WTC11 (cell line): ENCODE measurements at regions not wholly inside any gene's neighbourhood (a gene's known extent, or its start where the extent isn't known, plus 50 kb on each side); places are given as distances from the start of the nearest gene placed in this dataset.

Source experiments
- ATAC-seq: fragments of 200-7000 bp; cut with Tn5 transposase; 2 replicates; pipeline ENCODE4 v1.10.0; 2021; ENCODE audit warnings: mild to moderate bottlenecking, moderate library complexity
- CTCF ChIA-PET: fragments of 300-600 bp; sonication (Branson Sonifier 250); formaldehyde crosslinking; loops from one replicate; lab custom pipeline; 2021; ENCODE audit warnings: antibody characterized with exemption; lab: Charles Lee
- POLR2A ChIA-PET: fragments of 350-600 bp; sonication (Branson Sonifier 250); formaldehyde crosslinking; loops from one replicate; lab custom pipeline; 2021; ENCODE audit warnings: antibody characterized with exemption; lab: Charles Lee
- DNase-seq: peaks from one replicate; pipeline ENCODE4 v3.0.0; 2021; ENCODE audit warnings: low spot score
- H3K27ac Mint-ChIP-seq: 2 replicates; pipeline ENCODE4 v1.8.0; 2021; ENCODE audit warnings: mixed read lengths
- H3K27me3 Mint-ChIP-seq: 2 replicates; pipeline ENCODE4 v1.8.0; 2021; ENCODE audit warnings: low read depth, mild to moderate bottlenecking, moderate library complexity, mixed read lengths
- H3K36me3 Mint-ChIP-seq: 2 replicates; pipeline ENCODE4 v1.8.0; 2021; ENCODE audit warnings: mixed read lengths
- H3K4me1 Mint-ChIP-seq: 2 replicates; pipeline ENCODE4 v1.8.0; 2022; ENCODE audit warnings: mixed read lengths
- H3K4me3 Mint-ChIP-seq: 2 replicates; pipeline ENCODE4 v1.8.0; 2021; ENCODE audit warnings: mild to moderate bottlenecking, moderate library complexity, mixed read lengths
- H3K9me3 Mint-ChIP-seq: 2 replicates; pipeline ENCODE4 v1.8.0; 2021; ENCODE audit warnings: mixed read lengths
- FOXK1 ChIP-seq: sonication (generic); formaldehyde crosslinking; IDR thresholded peaks from 2 replicates; pipeline ENCODE4 v1.8.0; 2022; ENCODE audit warnings: mild to moderate bottlenecking, moderate library complexity, missing genetic modification reagents
- IRF2 ChIP-seq: sonication (generic); formaldehyde crosslinking; IDR thresholded peaks from 2 replicates; pipeline ENCODE4 v1.8.0; 2022; ENCODE audit warnings: low read depth, missing genetic modification reagents, borderline replicate concordance
- MYBL2 ChIP-seq: sonication (generic); formaldehyde crosslinking; IDR thresholded peaks from 2 replicates; pipeline ENCODE4 v1.8.1; 2023; ENCODE audit warnings: mild to moderate bottlenecking, moderate library complexity, missing genetic modification reagents
- NFE2L1 ChIP-seq: sonication (generic); formaldehyde crosslinking; IDR thresholded peaks from 2 replicates; pipeline ENCODE4 v1.8.1; 2023; ENCODE audit warnings: missing genetic modification reagents
- NR3C1 ChIP-seq: sonication (generic); formaldehyde crosslinking; conservative IDR thresholded peaks from 2 replicates; pipeline ENCODE4 v1.8.1; 2023; ENCODE audit warnings: low read depth, mild to moderate bottlenecking, missing genetic modification reagents
- PRRX2 ChIP-seq: fragments of 250-450 bp; sonication (Bioruptor Pico); IDR thresholded peaks from 2 replicates; pipeline ENCODE4 v1.8.0; 2021; ENCODE audit warnings: mild to moderate bottlenecking
- RELA ChIP-seq: sonication (generic); formaldehyde crosslinking; IDR thresholded peaks from 2 replicates; pipeline ENCODE4 v1.8.1; 2022; ENCODE audit warnings: missing genetic modification reagents, mild to moderate bottlenecking, borderline replicate concordance
- SP1 ChIP-seq: sonication (generic); formaldehyde crosslinking; conservative IDR thresholded peaks from 2 replicates; pipeline ENCODE4 v1.8.1; 2022; ENCODE audit warnings: missing genetic modification reagents
- TEAD4 ChIP-seq: sonication (generic); formaldehyde crosslinking; IDR thresholded peaks from 2 replicates; pipeline ENCODE4 v1.8.0; 2022; ENCODE audit warnings: mild to moderate bottlenecking, missing genetic modification reagents
- TF ChIP-seq, protein P1 (sequence below): sonication (generic); formaldehyde crosslinking; IDR thresholded peaks from 2 replicates; pipeline ENCODE4 v1.8.1; 2023; ENCODE audit warnings: mild to moderate bottlenecking, missing genetic modification reagents
- TF ChIP-seq, protein P2 (sequence below): sonication (generic); formaldehyde crosslinking; IDR thresholded peaks from 2 replicates; pipeline ENCODE4 v1.8.1; 2022; ENCODE audit warnings: low read depth, missing genetic modification reagents, borderline replicate concordance
- TF ChIP-seq, protein P3 (sequence below): sonication (generic); formaldehyde crosslinking; IDR thresholded peaks from 2 replicates; pipeline ENCODE4 v1.8.0; 2023; ENCODE audit warnings: missing genetic modification reagents
- TF ChIP-seq, protein P4 (sequence below): sonication (generic); formaldehyde crosslinking; IDR thresholded peaks from 2 replicates; pipeline ENCODE4 v1.8.1; 2022; ENCODE audit warnings: missing genetic modification reagents, borderline replicate concordance
- TF ChIP-seq, protein P5 (sequence below): sonication (generic); formaldehyde crosslinking; IDR thresholded peaks from 2 replicates; pipeline ENCODE4 v1.8.1; 2023; ENCODE audit warnings: mild to moderate bottlenecking, missing genetic modification reagents
- TF ChIP-seq, protein P6 (sequence below): fragments of 250-450 bp; sonication (Bioruptor Pico); IDR thresholded peaks from 2 replicates; pipeline ENCODE4 v1.9.0; 2021; ENCODE audit warnings: mild to moderate bottlenecking
- TF ChIP-seq, protein P7 (sequence below): fragments of 250-450 bp; sonication (Bioruptor Pico); IDR thresholded peaks from 2 replicates; pipeline ENCODE4 v2.1.2; 2022; ENCODE audit warnings: mild to moderate bottlenecking, moderate library complexity

DNA sequence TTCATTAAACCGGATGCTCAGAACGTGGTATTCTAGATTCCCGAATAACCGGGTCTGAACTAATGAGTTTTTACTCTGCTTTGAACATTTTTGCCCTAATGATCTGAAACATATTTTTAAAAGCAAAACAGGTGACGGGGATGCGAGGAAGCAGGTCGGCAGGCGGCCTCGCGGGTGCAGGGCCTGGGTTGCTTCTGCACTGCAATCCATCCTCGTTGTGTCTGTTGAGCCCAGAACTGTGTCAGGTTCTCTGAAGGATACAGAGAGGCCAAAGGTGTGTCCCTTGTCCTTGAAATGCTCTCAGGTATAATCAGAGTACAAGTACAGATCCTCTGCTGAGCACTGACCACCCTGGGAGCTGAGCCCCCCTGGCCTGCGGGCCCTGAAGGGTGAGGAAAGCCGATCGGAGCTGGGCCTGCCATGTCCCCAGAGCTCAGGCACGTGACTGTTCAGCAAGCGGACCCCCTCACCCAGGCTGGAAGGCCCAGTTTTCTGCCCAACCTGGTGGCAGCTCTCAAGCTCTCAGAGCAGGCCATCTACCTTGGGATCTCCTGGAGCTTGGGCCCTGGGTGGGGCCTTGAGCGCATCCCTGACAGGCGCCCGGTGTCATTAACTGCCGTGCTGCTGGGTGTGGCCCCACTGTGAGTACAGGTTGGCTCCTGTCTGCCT, 151.8 kb downstream of the OLFM1 start (continued):
- no peak for TF ChIP-seq IRF2
- TF ChIP-seq MYBL2 (CRISPR knock-in tag), result no peak
- TF ChIP-seq RELA (CRISPR knock-in tag), result no peak
- TF ChIP-seq, protein P1, sequence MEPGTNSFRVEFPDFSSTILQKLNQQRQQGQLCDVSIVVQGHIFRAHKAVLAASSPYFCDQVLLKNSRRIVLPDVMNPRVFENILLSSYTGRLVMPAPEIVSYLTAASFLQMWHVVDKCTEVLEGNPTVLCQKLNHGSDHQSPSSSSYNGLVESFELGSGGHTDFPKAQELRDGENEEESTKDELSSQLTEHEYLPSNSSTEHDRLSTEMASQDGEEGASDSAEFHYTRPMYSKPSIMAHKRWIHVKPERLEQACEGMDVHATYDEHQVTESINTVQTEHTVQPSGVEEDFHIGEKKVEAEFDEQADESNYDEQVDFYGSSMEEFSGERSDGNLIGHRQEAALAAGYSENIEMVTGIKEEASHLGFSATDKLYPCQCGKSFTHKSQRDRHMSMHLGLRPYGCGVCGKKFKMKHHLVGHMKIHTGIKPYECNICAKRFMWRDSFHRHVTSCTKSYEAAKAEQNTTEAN (CRISPR knock-in tag), result no peak
- TF ChIP-seq, protein P2, sequence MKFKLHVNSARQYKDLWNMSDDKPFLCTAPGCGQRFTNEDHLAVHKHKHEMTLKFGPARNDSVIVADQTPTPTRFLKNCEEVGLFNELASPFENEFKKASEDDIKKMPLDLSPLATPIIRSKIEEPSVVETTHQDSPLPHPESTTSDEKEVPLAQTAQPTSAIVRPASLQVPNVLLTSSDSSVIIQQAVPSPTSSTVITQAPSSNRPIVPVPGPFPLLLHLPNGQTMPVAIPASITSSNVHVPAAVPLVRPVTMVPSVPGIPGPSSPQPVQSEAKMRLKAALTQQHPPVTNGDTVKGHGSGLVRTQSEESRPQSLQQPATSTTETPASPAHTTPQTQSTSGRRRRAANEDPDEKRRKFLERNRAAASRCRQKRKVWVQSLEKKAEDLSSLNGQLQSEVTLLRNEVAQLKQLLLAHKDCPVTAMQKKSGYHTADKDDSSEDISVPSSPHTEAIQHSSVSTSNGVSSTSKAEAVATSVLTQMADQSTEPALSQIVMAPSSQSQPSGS (CRISPR knock-in tag), result no peak
- TF ChIP-seq TEAD4 (CRISPR knock-in tag), result no peak

DNA sequence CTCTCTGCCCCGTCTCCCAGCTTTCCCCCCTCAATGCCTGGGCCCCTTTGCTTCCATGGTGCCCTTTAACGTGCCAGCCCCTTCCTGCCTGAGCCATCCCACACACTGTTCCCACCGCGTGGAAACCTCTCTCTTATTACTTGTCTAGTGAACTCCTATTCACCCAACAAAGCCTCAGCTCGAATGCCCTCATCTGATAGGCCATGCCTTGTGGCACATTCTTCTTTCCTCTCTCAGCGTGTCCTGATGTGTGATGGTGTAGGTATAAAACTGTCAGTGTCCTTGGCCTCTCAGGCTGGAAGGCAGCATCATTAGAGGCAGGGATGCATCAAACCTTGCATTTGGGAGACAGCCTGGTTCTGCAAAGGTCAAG, 152.3 kb downstream of the OLFM1 start:
- POLR2A ChIA-PET, result no interaction called here
- peaks cover 9% of the 10 kb centered on the region; the same call in 1 of the 2 replicates for H3K4me1 Mint-ChIP-seq
- H3K27ac Mint-ChIP-seq, result no peak overlapping the region
- no peaks in the 10 kb centered on the region for H3K9me3 Mint-ChIP-seq
- ATAC-seq (no peak), DNase-seq (no peak)
- H3K4me3 Mint-ChIP-seq, result no peak overlapping the region
- CTCF ChIA-PET, result interaction anchor here (1.0 kb wide), 1 partner anchor 171 kb away, joined by 3 read pairs; no protein-coding TSS in a partner anchor
- no peak for TF ChIP-seq NFE2L1 (CRISPR knock-in tag)
- no peak for TF ChIP-seq SP1
- no peak for TF ChIP-seq PRRX2 (CRISPR knock-in tag)
- TF ChIP-seq FOXK1 (CRISPR knock-in tag), result no peak
- no peak for TF ChIP-seq NR3C1 (CRISPR knock-in tag)
- TF ChIP-seq MYBL2 (CRISPR knock-in tag), result no peak
- TF ChIP-seq, protein P3, sequence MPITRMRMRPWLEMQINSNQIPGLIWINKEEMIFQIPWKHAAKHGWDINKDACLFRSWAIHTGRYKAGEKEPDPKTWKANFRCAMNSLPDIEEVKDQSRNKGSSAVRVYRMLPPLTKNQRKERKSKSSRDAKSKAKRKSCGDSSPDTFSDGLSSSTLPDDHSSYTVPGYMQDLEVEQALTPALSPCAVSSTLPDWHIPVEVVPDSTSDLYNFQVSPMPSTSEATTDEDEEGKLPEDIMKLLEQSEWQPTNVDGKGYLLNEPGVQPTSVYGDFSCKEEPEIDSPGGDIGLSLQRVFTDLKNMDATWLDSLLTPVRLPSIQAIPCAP (CRISPR knock-in tag), result no peak
- TF ChIP-seq, protein P4, sequence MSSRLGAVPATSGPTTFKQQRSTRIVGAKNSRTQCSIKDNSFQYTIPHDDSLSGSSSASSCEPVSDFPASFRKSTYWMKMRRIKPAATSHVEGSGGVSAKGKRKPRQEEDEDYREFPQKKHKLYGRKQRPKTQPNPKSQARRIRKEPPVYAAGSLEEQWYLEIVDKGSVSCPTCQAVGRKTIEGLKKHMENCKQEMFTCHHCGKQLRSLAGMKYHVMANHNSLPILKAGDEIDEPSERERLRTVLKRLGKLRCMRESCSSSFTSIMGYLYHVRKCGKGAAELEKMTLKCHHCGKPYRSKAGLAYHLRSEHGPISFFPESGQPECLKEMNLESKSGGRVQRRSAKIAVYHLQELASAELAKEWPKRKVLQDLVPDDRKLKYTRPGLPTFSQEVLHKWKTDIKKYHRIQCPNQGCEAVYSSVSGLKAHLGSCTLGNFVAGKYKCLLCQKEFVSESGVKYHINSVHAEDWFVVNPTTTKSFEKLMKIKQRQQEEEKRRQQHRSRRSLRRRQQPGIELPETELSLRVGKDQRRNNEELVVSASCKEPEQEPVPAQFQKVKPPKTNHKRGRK, result no peak
- TF ChIP-seq, protein P5, sequence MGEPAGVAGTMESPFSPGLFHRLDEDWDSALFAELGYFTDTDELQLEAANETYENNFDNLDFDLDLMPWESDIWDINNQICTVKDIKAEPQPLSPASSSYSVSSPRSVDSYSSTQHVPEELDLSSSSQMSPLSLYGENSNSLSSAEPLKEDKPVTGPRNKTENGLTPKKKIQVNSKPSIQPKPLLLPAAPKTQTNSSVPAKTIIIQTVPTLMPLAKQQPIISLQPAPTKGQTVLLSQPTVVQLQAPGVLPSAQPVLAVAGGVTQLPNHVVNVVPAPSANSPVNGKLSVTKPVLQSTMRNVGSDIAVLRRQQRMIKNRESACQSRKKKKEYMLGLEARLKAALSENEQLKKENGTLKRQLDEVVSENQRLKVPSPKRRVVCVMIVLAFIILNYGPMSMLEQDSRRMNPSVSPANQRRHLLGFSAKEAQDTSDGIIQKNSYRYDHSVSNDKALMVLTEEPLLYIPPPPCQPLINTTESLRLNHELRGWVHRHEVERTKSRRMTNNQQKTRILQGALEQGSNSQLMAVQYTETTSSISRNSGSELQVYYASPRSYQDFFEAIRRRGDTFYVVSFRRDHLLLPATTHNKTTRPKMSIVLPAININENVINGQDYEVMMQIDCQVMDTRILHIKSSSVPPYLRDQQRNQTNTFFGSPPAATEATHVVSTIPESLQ (CRISPR knock-in tag), result no peak
- TF ChIP-seq, protein P6, sequence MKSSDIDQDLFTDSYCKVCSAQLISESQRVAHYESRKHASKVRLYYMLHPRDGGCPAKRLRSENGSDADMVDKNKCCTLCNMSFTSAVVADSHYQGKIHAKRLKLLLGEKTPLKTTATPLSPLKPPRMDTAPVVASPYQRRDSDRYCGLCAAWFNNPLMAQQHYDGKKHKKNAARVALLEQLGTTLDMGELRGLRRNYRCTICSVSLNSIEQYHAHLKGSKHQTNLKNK (CRISPR knock-in tag), result no peak
- TF ChIP-seq, protein P7, sequence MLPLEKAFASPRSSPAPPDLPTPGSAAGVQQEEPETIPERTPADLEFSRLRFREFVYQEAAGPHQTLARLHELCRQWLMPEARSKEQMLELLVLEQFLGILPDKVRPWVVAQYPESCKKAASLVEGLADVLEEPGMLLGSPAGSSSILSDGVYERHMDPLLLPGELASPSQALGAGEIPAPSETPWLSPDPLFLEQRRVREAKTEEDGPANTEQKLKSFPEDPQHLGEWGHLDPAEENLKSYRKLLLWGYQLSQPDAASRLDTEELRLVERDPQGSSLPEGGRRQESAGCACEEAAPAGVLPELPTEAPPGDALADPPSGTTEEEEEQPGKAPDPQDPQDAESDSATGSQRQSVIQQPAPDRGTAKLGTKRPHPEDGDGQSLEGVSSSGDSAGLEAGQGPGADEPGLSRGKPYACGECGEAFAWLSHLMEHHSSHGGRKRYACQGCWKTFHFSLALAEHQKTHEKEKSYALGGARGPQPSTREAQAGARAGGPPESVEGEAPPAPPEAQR (CRISPR knock-in tag), result no peak
- no peaks in the 10 kb centered on the region; the same call in 1 of the 2 replicates for H3K27me3 Mint-ChIP-seq
- no peaks in the 10 kb centered on the region for H3K36me3 Mint-ChIP-seq
